ENCODE measurements at regions not wholly inside any gene's neighbourhood (a gene's known extent, or its start where the extent isn't known, plus 50 kb on each side); places are given as distances from the start of the nearest gene placed in this dataset.

DNA sequence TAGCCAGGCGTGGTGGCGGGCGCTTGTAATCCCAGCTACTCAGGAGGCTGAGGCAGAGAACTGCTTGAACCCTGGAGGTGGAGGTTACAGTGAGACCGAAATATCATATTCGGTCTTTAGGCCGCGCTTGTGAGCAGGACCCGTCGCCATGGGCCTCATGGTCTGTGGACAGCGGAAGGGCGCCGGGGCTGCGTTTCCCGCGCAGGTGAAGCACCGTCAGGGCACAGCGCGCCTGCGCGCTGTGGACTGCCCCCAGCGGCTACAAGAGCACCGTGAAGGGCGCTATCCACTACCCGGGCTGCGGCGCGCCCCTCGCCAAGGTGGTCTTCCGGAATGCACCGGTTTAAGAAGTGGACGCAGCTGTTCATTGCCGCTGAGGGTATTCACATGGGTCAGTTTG is 482.0 kb upstream of the NAALADL2 start:
- DNase-seq = no peak

DNA sequence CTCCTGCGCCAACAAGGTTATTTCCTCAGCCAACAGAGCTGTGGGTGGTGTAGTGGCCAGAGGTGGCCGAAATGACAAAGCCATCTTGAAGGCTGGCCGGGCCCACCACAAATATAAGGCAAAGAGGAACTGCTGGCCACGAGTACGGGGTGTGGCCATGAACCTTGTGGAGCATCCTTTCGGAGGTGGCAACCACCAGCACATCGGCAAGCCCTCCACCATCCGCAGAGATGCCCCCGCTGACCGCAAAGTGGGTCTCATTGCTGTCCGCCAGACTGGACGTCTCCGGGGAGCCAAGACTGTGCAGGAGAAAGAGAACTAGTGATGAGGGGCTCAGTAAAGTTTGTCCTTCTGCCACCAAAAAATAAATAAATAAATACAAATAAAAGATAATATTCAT is 481.4 kb upstream of the NAALADL2 start:
- no peak overlapping the region for H3K4me3 ChIP-seq (ENCODE audit: low read depth in 1 of 3, low read length in 3 of 3)
- H3K4me1 ChIP-seq (ENCODE audit: control insufficient read depth in 3 of 3, insufficient read depth in 2 of 3, low read depth in 1 of 3, low read length in 2 of 3) = no peaks in the 10 kb centered on the region
- H3K9me3 ChIP-seq (ENCODE audit: control insufficient read depth in 2 of 2, insufficient read depth in 1 of 2, low read depth in 1 of 2, low read length in 1 of 2) = no peaks in the 10 kb centered on the region
- no peak for FAIRE-seq
- H3K27me3 ChIP-seq (ENCODE audit: control insufficient read depth in 3 of 3, insufficient read depth in 3 of 3, low read length in 3 of 3) = no peaks in the 10 kb centered on the region
- no peak for DNase-seq
- WGBS, 3 donors = 93 to 95% (median 94%) methylated on average over 13 of the region's 13 CpGs
- H3K27ac ChIP-seq (ENCODE audit: low read depth in 1 of 3, low read length in 2 of 3) = no peak overlapping the region
- H3K36me3 ChIP-seq (ENCODE audit: control insufficient read depth in 3 of 3, insufficient read depth in 2 of 3, low read depth in 1 of 3, low read length in 3 of 3) = no peaks in the 10 kb centered on the region

More for the DNA sequence above, 482.0 kb upstream of the NAALADL2 start:
- no peak for FAIRE-seq
- WGBS, 3 donors = 96 to 97% (median 97%) methylated on average over 32 of the region's 32 CpGs
- H3K4me1 ChIP-seq (ENCODE audit: control insufficient read depth in 3 of 3, insufficient read depth in 2 of 3, low read depth in 1 of 3, low read length in 2 of 3) = no peaks in the 10 kb centered on the region
- H3K36me3 ChIP-seq (ENCODE audit: control insufficient read depth in 3 of 3, insufficient read depth in 2 of 3, low read depth in 1 of 3, low read length in 3 of 3) = no peaks in the 10 kb centered on the region
- H3K27me3 ChIP-seq (ENCODE audit: control insufficient read depth in 3 of 3, insufficient read depth in 3 of 3, low read length in 3 of 3) = no peaks in the 10 kb centered on the region
- no peak overlapping the region for H3K4me3 ChIP-seq (ENCODE audit: low read depth in 1 of 3, low read length in 3 of 3)
- no peak overlapping the region for H3K27ac ChIP-seq (ENCODE audit: low read depth in 1 of 3, low read length in 2 of 3)
- no peaks in the 10 kb centered on the region for H3K9me3 ChIP-seq (ENCODE audit: control insufficient read depth in 2 of 2, insufficient read depth in 1 of 2, low read depth in 1 of 2, low read length in 1 of 2)

DNA sequence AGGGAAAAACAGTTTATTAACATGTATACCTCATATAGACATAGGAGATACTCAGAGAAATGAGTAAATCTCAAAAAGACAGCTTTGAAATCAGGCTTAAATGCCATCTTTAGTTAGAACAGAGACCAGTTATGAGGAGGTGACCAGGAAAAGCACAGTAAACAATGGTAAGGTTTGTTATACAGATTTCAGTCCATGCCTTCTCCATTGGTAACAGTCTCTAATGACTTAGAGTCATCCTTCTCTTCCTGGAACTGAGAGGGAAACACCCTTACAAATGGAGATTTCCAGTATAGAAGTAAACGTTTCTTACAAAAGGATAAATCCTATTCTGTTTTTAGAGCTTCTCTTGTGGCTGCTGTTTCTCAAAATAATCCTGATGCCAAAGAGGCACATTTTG is 476.3 kb upstream of the NAALADL2 start:
- 60 to 69% (median 69%) methylated on average over 1 of the region's 1 CpG for WGBS, 3 donors
- H3K4me3 ChIP-seq (ENCODE audit: low read depth in 1 of 3, low read length in 3 of 3) = no peak overlapping the region
- FAIRE-seq (no peak), DNase-seq (no peak)
- H3K4me1 ChIP-seq (ENCODE audit: control insufficient read depth in 3 of 3, insufficient read depth in 2 of 3, low read depth in 1 of 3, low read length in 2 of 3) = no peaks in the 10 kb centered on the region
- no peaks in the 10 kb centered on the region for H3K27me3 ChIP-seq (ENCODE audit: control insufficient read depth in 3 of 3, insufficient read depth in 3 of 3, low read length in 3 of 3)
- no peak overlapping the region for H3K27ac ChIP-seq (ENCODE audit: low read depth in 1 of 3, low read length in 2 of 3)
- H3K36me3 ChIP-seq (ENCODE audit: control insufficient read depth in 3 of 3, insufficient read depth in 2 of 3, low read depth in 1 of 3, low read length in 3 of 3) = no peaks in the 10 kb centered on the region
- no peaks in the 10 kb centered on the region for H3K9me3 ChIP-seq (ENCODE audit: control insufficient read depth in 2 of 2, insufficient read depth in 1 of 2, low read depth in 1 of 2, low read length in 1 of 2)

DNA sequence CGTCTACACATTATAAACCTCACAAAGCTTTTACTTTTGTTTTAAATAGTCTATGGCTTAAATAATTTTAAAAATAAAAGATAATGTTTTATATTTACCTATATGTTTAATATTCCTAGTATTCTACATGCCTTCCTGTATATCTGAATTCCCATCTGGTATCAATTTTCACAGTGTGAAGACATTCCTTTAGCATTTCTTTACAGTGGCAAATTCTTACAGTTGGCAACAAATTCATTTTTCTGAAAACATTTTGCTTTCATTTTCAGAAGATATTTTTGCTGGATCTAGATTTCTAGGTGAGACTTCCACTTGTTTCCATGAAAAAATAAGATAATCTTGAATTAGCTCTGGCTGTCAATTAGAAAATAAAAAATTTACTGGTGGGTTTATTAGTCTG is 471.4 kb upstream of the NAALADL2 start:
- H3K27me3 ChIP-seq (ENCODE audit: control insufficient read depth in 3 of 3, insufficient read depth in 3 of 3, low read length in 3 of 3) = no peaks in the 10 kb centered on the region
- no peaks in the 10 kb centered on the region for H3K36me3 ChIP-seq (ENCODE audit: control insufficient read depth in 3 of 3, insufficient read depth in 2 of 3, low read depth in 1 of 3, low read length in 3 of 3)
- no peaks in the 10 kb centered on the region for H3K9me3 ChIP-seq (ENCODE audit: control insufficient read depth in 2 of 2, insufficient read depth in 1 of 2, low read depth in 1 of 2, low read length in 1 of 2)
- FAIRE-seq (no peak), DNase-seq (no peak)
- H3K4me1 ChIP-seq (ENCODE audit: control insufficient read depth in 3 of 3, insufficient read depth in 2 of 3, low read depth in 1 of 3, low read length in 2 of 3) = no peaks in the 10 kb centered on the region
- WGBS, 3 donors = 90 to 97% (median 95%) methylated on average over 1 of the region's 1 CpG
- H3K27ac ChIP-seq (ENCODE audit: low read depth in 1 of 3, low read length in 2 of 3) = no peak overlapping the region
- H3K4me3 ChIP-seq (ENCODE audit: low read depth in 1 of 3, low read length in 3 of 3) = no peak overlapping the region

DNA sequence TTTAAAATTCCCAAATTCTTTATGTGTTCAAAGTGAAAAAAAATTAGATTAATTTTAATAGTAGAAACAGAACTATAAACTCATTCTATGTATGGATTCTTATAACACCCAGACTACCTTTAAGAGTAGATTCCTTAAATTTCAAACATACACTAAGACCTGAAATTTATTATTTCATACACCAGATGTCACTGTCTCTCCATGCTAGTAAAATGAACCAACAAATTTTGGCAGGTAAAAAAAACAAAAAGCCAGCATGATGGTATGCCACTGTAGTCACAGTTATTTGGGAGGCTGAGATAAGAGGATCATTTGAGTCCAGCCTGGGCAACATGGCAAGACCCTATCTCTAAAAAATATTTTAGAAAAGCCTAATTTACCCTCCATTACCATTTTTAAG is 461.3 kb upstream of the NAALADL2 start:
- DNase-seq = peak; percentile 10 to 17
- H3K4me3 ChIP-seq (ENCODE audit: low read depth in 1 of 3, low read length in 3 of 3) = no peak overlapping the region
- no peak overlapping the region for H3K27ac ChIP-seq (ENCODE audit: low read depth in 1 of 3, low read length in 2 of 3)
- FAIRE-seq = no peak
- no peaks in the 10 kb centered on the region for H3K36me3 ChIP-seq (ENCODE audit: control insufficient read depth in 3 of 3, insufficient read depth in 2 of 3, low read depth in 1 of 3, low read length in 3 of 3)
- no peaks in the 10 kb centered on the region for H3K27me3 ChIP-seq (ENCODE audit: control insufficient read depth in 3 of 3, insufficient read depth in 3 of 3, low read length in 3 of 3)
- H3K9me3 ChIP-seq (ENCODE audit: control insufficient read depth in 2 of 2, insufficient read depth in 1 of 2, low read depth in 1 of 2, low read length in 1 of 2) = no peaks in the 10 kb centered on the region
- H3K4me1 ChIP-seq (ENCODE audit: control insufficient read depth in 3 of 3, insufficient read depth in 2 of 3, low read depth in 1 of 3, low read length in 2 of 3) = no peaks in the 10 kb centered on the region

DNA sequence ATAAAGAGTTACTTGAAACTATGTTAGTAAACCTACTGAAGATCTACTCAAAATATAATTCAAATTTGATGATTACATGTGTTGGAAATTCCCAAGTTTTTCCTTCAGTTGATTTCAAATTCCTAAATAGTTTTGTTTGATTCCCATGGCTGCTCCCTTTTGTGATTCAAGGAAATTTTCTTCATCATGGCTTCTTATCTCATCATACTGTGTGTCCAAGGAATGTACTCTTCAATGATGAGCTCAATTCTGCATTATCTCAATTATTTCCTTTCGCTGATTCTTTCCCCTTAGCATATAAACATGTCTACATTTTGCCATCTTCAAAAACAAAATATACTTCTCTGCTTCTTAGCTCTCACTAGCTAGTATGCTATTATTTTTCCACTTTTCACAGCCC is 460.4 kb upstream of the NAALADL2 start:
- DNase-seq (no peak), FAIRE-seq (no peak)
- WGBS, 3 donors = 46 to 90% (median 84%) methylated on average over 1 of the region's 1 CpG
- no peaks in the 10 kb centered on the region for H3K9me3 ChIP-seq (ENCODE audit: control insufficient read depth in 2 of 2, insufficient read depth in 1 of 2, low read depth in 1 of 2, low read length in 1 of 2)
- no peak overlapping the region for H3K27ac ChIP-seq (ENCODE audit: low read depth in 1 of 3, low read length in 2 of 3)
- no peaks in the 10 kb centered on the region for H3K27me3 ChIP-seq (ENCODE audit: control insufficient read depth in 3 of 3, insufficient read depth in 3 of 3, low read length in 3 of 3)
- no peaks in the 10 kb centered on the region for H3K36me3 ChIP-seq (ENCODE audit: control insufficient read depth in 3 of 3, insufficient read depth in 2 of 3, low read depth in 1 of 3, low read length in 3 of 3)
- no peaks in the 10 kb centered on the region for H3K4me1 ChIP-seq (ENCODE audit: control insufficient read depth in 3 of 3, insufficient read depth in 2 of 3, low read depth in 1 of 3, low read length in 2 of 3)
- H3K4me3 ChIP-seq (ENCODE audit: low read depth in 1 of 3, low read length in 3 of 3) = no peak overlapping the region

- Histone ChIP-seq H3K4me3 (ENCODE audit: low read depth in 1 of 3, low read length in 3 of 3) (no peak overlapping the region), H3K27me3 (ENCODE audit: control insufficient read depth in 3 of 3, insufficient read depth in 3 of 3, low read length in 3 of 3) (no peaks in the 10 kb centered on the region), H3K27ac (ENCODE audit: low read depth in 1 of 3, low read length in 2 of 3) (no peak overlapping the region), H3K9me3 (ENCODE audit: control insufficient read depth in 2 of 2, insufficient read depth in 1 of 2, low read depth in 1 of 2, low read length in 1 of 2) (no peaks in the 10 kb centered on the region), H3K4me1 (ENCODE audit: control insufficient read depth in 3 of 3, insufficient read depth in 2 of 3, low read depth in 1 of 3, low read length in 2 of 3) (no peaks in the 10 kb centered on the region), H3K36me3 (ENCODE audit: control insufficient read depth in 3 of 3, insufficient read depth in 2 of 3, low read depth in 1 of 3, low read length in 3 of 3) (no peaks in the 10 kb centered on the region)
- FAIRE-seq (no peak), DNase-seq (no peak)
These were observed 455.3 kb upstream of the NAALADL2 start for GRCh38 chr3:174403831-174404230.

- 81 to 92% (median 83%) methylated on average over 14 of the region's 14 CpGs for WGBS, 3 donors
- H3K27ac ChIP-seq (ENCODE audit: low read depth in 1 of 3, low read length in 2 of 3) = no peak overlapping the region
- H3K27me3 ChIP-seq (ENCODE audit: control insufficient read depth in 3 of 3, insufficient read depth in 3 of 3, low read length in 3 of 3) = no peaks in the 10 kb centered on the region
- H3K4me1 ChIP-seq (ENCODE audit: control insufficient read depth in 3 of 3, insufficient read depth in 2 of 3, low read depth in 1 of 3, low read length in 2 of 3) = no peaks in the 10 kb centered on the region
- FAIRE-seq (no peak), DNase-seq (no peak)
- no peaks in the 10 kb centered on the region for H3K36me3 ChIP-seq (ENCODE audit: control insufficient read depth in 3 of 3, insufficient read depth in 2 of 3, low read depth in 1 of 3, low read length in 3 of 3)
- H3K4me3 ChIP-seq (ENCODE audit: low read depth in 1 of 3, low read length in 3 of 3) = no peak overlapping the region
- H3K9me3 ChIP-seq (ENCODE audit: control insufficient read depth in 2 of 2, insufficient read depth in 1 of 2, low read depth in 1 of 2, low read length in 1 of 2) = no peaks in the 10 kb centered on the region
These were observed 450.8 kb upstream of the NAALADL2 start for GRCh38 chr3:174408310-174408709.

- no peaks in the 10 kb centered on the region for H3K27me3 ChIP-seq (ENCODE audit: control insufficient read depth in 3 of 3, insufficient read depth in 3 of 3, low read length in 3 of 3)
- no peaks in the 10 kb centered on the region for H3K9me3 ChIP-seq (ENCODE audit: control insufficient read depth in 2 of 2, insufficient read depth in 1 of 2, low read depth in 1 of 2, low read length in 1 of 2)
- H3K4me3 ChIP-seq (ENCODE audit: low read depth in 1 of 3, low read length in 3 of 3) = no peak overlapping the region
- 45 to 82% (median 63%) methylated on average over 3 of the region's 3 CpGs for whole genome bisulfite sequencing, 3 donors
- DNase-seq (no peak), FAIRE-seq (no peak)
- no peaks in the 10 kb centered on the region for H3K4me1 ChIP-seq (ENCODE audit: control insufficient read depth in 3 of 3, insufficient read depth in 2 of 3, low read depth in 1 of 3, low read length in 2 of 3)
- no peak overlapping the region for H3K27ac ChIP-seq (ENCODE audit: low read depth in 1 of 3, low read length in 2 of 3)
- H3K36me3 ChIP-seq (ENCODE audit: control insufficient read depth in 3 of 3, insufficient read depth in 2 of 3, low read depth in 1 of 3, low read length in 3 of 3) = no peaks in the 10 kb centered on the region
These were observed 449.9 kb upstream of the NAALADL2 start for GRCh38 chr3:174409086-174409743.
